Astrocyte (in vitro differentiated cells and primary cell): ENCODE measurements at regions not wholly inside any gene's neighbourhood (a gene's known extent, or its start where the extent isn't known, plus 50 kb on each side); places are given as distances from the start of the nearest gene placed in this dataset.

ENCODE experiments used
- DNase-seq: peaks from one replicate; pipeline ENCODE4 v3.0.0-alpha.2; 2010; ENCODE audit warnings: low read depth
- FAIRE-seq: peaks from 2 replicates; lab custom pipeline; 2011; peaks lifted over from hg19 to GRCh38; lab: Jason Lieb, UNC
- H2AFZ ChIP-seq: 2 replicates; pipeline ENCODE4 v1.6.0; 2012; ENCODE audit warnings: low read depth, low read length, inconsistent platforms
- H3K27ac ChIP-seq: 2 replicates; pipeline ENCODE4 v1.5.1; 2011; ENCODE audit warnings: low read depth, low read length, inconsistent platforms
- H3K27me3 ChIP-seq: 2 replicates; pipeline ENCODE4 v1.6.0; 2011; ENCODE audit warnings: low read length, inconsistent platforms; ENCODE audit not compliant: insufficient read depth
- H3K36me3 ChIP-seq: 2 replicates; pipeline ENCODE4 v1.5.1; 2011; ENCODE audit warnings: low read length, inconsistent platforms; ENCODE audit not compliant: insufficient read depth
- H3K4me1 ChIP-seq: 2 replicates; pipeline ENCODE4 v1.5.1; 2011; ENCODE audit warnings: low read length, inconsistent platforms; ENCODE audit not compliant: insufficient read depth
- H3K4me2 ChIP-seq: 2 replicates; pipeline ENCODE4 v1.6.0; 2012; ENCODE audit warnings: low read length, inconsistent platforms
- H3K4me3 ChIP-seq: 2 replicates; pipeline ENCODE4 v1.5.1; 2011; ENCODE audit warnings: low read depth, mild to moderate bottlenecking, low read length, inconsistent platforms; ENCODE audit not compliant: insufficient read depth
- H3K79me2 ChIP-seq: 2 replicates; pipeline ENCODE4 v1.6.0; 2012; ENCODE audit warnings: mild to moderate bottlenecking, low read length, inconsistent platforms; ENCODE audit not compliant: insufficient read depth
- H3K9ac ChIP-seq: 2 replicates; pipeline ENCODE4 v1.6.0; 2012; ENCODE audit warnings: mild to moderate bottlenecking, low read length, inconsistent platforms
- H3K9me3 ChIP-seq: 2 replicates; pipeline ENCODE4 v1.5.1; 2012; ENCODE audit warnings: low read depth, mild to moderate bottlenecking, low read length, inconsistent platforms; ENCODE audit not compliant: insufficient read depth
- H4K20me1 ChIP-seq: 2 replicates; pipeline ENCODE4 v1.6.0; 2012; ENCODE audit warnings: low read length, inconsistent platforms; ENCODE audit not compliant: insufficient read depth
- H3K27ac Mint-ChIP-seq: one replicate; pipeline ENCODE4 v1.8.0; 2021; ENCODE audit warnings: mild to moderate bottlenecking, mixed read lengths; ENCODE audit not compliant: unreplicated experiment
- H3K27me3 Mint-ChIP-seq: one replicate; pipeline ENCODE4 v1.8.0; 2021; ENCODE audit warnings: low read depth, mixed read lengths; ENCODE audit not compliant: unreplicated experiment
- H3K36me3 Mint-ChIP-seq: one replicate; pipeline ENCODE4 v1.8.0; 2021; ENCODE audit warnings: low read depth, mixed read lengths; ENCODE audit not compliant: unreplicated experiment
- H3K4me1 Mint-ChIP-seq: one replicate; pipeline ENCODE4 v1.8.0; 2021; ENCODE audit warnings: low read depth, mixed read lengths; ENCODE audit not compliant: unreplicated experiment
- H3K4me3 Mint-ChIP-seq: one replicate; pipeline ENCODE4 v1.8.0; 2021; ENCODE audit warnings: mild to moderate bottlenecking, moderate library complexity, mixed read lengths; ENCODE audit not compliant: unreplicated experiment
- H3K9me3 Mint-ChIP-seq: one replicate; pipeline ENCODE4 v1.8.0; 2021; ENCODE audit warnings: mild to moderate bottlenecking, mixed read lengths; ENCODE audit not compliant: unreplicated experiment
- EZH2 ChIP-seq: IDR thresholded peaks from 2 replicates; pipeline ENCODE4 v1.6.1; 2012; ENCODE audit warnings: mild to moderate bottlenecking, low read length, inconsistent platforms; ENCODE audit not compliant: insufficient read depth
- TF ChIP-seq, protein P1 (sequence below): IDR thresholded peaks from 2 replicates; pipeline ENCODE4 v1.5.1; 2011; ENCODE audit warnings: low read depth, mild to moderate bottlenecking, inconsistent platforms, low read length, moderate library complexity; ENCODE audit not compliant: insufficient read depth

DNA sequence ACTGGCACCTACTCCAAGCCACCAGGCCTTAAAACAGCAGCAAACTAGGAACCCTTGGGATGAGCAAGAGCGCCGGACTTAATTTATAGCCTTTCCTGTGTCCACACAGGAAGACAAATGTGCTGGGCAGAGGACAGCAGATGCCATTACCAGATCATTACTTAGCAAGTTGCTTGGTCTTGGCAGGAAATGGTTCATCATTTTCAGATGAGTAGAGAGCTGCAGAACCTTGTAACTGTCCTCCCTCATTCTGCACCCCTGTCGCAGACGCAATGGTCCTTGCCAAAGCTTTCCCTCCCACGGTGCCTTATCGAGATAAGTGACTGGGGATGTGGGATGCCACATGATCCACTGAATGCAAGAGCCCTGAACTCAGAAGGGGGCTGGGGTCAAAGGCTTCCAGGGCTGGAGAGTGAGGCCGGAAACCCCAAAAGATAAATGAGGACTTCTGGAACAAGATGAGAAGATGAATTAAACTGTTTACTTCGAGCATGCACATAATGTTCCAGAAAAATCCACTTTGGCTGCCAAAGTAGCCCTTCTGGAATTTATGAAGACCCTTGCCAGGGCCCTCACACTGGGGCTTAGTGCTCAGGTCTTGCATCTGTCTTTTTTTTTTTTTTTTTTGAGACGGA, 145.6 kb upstream of the ZNF32 start:
- FAIRE-seq, result no peak
- H3K9me3 ChIP-seq, result no peaks in the 10 kb centered on the region

GRCh38 chr10:43793704-43794103, 145.0 kb upstream of the ZNF32 start:
- Mint-ChIP-seq H3K36me3 (no peaks in the 10 kb centered on the region), H3K4me3 (no peak overlapping the region), H3K4me1 (no peaks in the 10 kb centered on the region), H3K27me3 (peaks cover 30% of the 10 kb centered on the region), H3K27ac (no peak overlapping the region), H3K9me3 (no peaks in the 10 kb centered on the region)
- Histone ChIP-seq H3K4me1 (no peaks in the 10 kb centered on the region), H2AFZ (no peak overlapping the region), H3K4me3 (no peak overlapping the region), H3K79me2 (no peaks in the 10 kb centered on the region), H3K27ac (no peak overlapping the region), H3K27me3 (peaks cover 11% of the 10 kb centered on the region), H4K20me1 (no peaks in the 10 kb centered on the region), H3K36me3 (no peaks in the 10 kb centered on the region), H3K4me2 (no peak overlapping the region), H3K9me3 (no peaks in the 10 kb centered on the region), H3K9ac (no peak overlapping the region)
- TF ChIP-seq EZH2, result no peak
- TF ChIP-seq, protein P1, sequence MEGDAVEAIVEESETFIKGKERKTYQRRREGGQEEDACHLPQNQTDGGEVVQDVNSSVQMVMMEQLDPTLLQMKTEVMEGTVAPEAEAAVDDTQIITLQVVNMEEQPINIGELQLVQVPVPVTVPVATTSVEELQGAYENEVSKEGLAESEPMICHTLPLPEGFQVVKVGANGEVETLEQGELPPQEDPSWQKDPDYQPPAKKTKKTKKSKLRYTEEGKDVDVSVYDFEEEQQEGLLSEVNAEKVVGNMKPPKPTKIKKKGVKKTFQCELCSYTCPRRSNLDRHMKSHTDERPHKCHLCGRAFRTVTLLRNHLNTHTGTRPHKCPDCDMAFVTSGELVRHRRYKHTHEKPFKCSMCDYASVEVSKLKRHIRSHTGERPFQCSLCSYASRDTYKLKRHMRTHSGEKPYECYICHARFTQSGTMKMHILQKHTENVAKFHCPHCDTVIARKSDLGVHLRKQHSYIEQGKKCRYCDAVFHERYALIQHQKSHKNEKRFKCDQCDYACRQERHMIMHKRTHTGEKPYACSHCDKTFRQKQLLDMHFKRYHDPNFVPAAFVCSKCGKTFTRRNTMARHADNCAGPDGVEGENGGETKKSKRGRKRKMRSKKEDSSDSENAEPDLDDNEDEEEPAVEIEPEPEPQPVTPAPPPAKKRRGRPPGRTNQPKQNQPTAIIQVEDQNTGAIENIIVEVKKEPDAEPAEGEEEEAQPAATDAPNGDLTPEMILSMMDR, result no peak
- FAIRE-seq (no peak), DNase-seq (peak; percentile 47)

More for the DNA sequence above, 145.6 kb upstream of the ZNF32 start:
- DNase-seq, result peak; percentile 84
- Mint-ChIP-seq H3K36me3 (no peaks in the 10 kb centered on the region), H3K4me1 (no peaks in the 10 kb centered on the region), H3K4me3 (no peak overlapping the region), H3K27me3 (peaks cover 33% of the 10 kb centered on the region), H3K9me3 (peaks cover 5% of the 10 kb centered on the region), H3K27ac (no peak overlapping the region)
- H3K4me2 ChIP-seq, result no peak overlapping the region
- H3K27me3 ChIP-seq, result peaks cover 11% of the 10 kb centered on the region
- H3K79me2 ChIP-seq, result no peaks in the 10 kb centered on the region
- no peaks in the 10 kb centered on the region for H4K20me1 ChIP-seq
- no peak overlapping the region for H2AFZ ChIP-seq
- no peaks in the 10 kb centered on the region for H3K4me1 ChIP-seq
- no peak overlapping the region for H3K9ac ChIP-seq
- no peak overlapping the region for H3K27ac ChIP-seq
- H3K4me3 ChIP-seq, result no peak overlapping the region
- H3K36me3 ChIP-seq, result no peaks in the 10 kb centered on the region
- TF ChIP-seq EZH2, result no peak
- TF ChIP-seq, protein P1, result no peak

GRCh38 chr10:43790147-43790546, 141.5 kb upstream of the ZNF32 start:
- H3K4me3 Mint-ChIP-seq, result no peak overlapping the region
- Histone ChIP-seq H2AFZ (no peak overlapping the region), H3K27me3 (peaks cover 8% of the 10 kb centered on the region), H3K9me3 (no peaks in the 10 kb centered on the region), H3K4me2 (no peak overlapping the region), H3K27ac (no peak overlapping the region), H3K36me3 (no peaks in the 10 kb centered on the region), H3K9ac (no peak overlapping the region), H4K20me1 (no peaks in the 10 kb centered on the region), H3K79me2 (no peaks in the 10 kb centered on the region), H3K4me1 (no peaks in the 10 kb centered on the region), H3K4me3 (no peak overlapping the region)
- FAIRE-seq, result no peak
- H3K36me3 Mint-ChIP-seq, result no peaks in the 10 kb centered on the region
- TF ChIP-seq, protein P1, result no peak
- TF ChIP-seq EZH2, result no peak
- H3K27ac Mint-ChIP-seq, result no peak overlapping the region
- H3K27me3 Mint-ChIP-seq, result peaks cover 22% of the 10 kb centered on the region
- H3K9me3 Mint-ChIP-seq, result no peaks in the 10 kb centered on the region
- no peak for DNase-seq
- H3K4me1 Mint-ChIP-seq, result no peaks in the 10 kb centered on the region
